ENCODE measurements at regions not wholly inside any gene's neighbourhood (a gene's known extent, or its start where the extent isn't known, plus 50 kb on each side); places are given as distances from the start of the nearest gene placed in this dataset.

DNA sequence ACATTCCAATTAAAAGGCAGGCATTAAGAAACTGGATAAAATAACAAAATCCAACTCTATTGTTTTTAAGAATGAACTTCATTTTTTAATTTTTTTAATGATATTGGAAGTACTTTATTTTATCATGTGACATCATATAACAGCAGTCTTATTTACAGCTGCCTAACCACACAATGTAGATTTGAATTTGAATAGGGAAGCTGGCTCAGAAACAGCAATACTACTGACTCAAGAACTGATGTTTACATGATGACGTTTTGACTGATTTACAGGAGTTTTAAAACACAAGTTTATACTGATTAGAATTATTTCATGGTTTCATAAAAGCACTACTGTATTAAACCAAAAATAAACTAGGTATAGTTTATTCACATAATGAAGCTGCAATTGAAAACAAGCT lies 348.7 kb upstream of the NR5A2 start:
- H3K9me3 Mint-ChIP-seq: no peaks in the 10 kb centered on the region
- H3K36me3 Mint-ChIP-seq (ENCODE audit: insufficient read depth in 2 of 2): no peaks in the 10 kb centered on the region
- H3K4me3 Mint-ChIP-seq: no peak overlapping the region
- no peaks in the 10 kb centered on the region for H3K4me1 Mint-ChIP-seq (ENCODE audit: low read depth)
- H3K27ac Mint-ChIP-seq: no peak overlapping the region
- peaks cover 4% of the 10 kb centered on the region for H3K27me3 Mint-ChIP-seq (ENCODE audit: low read depth)
- DNase-seq: no peak
- ATAC-seq (replicated peaks in 1 of 2): no peak

GRCh38 chr1:199682081-199682480 lies 345.4 kb upstream of the NR5A2 start:
- H3K9me3 Mint-ChIP-seq: no peaks in the 10 kb centered on the region
- ATAC-seq (replicated peaks in 1 of 2): no peak

GRCh38 chr1:199684686-199685273 lies 342.7 kb upstream of the NR5A2 start:
- no peak overlapping the region for H3K27ac Mint-ChIP-seq
- H3K27me3 Mint-ChIP-seq (ENCODE audit: low read depth): peaks cover 34% of the 10 kb centered on the region
- DNase-seq (peak; percentile 5 to 17), ATAC-seq (replicated peaks in 1 of 2) (peak; percentile 57 to 69)
- H3K36me3 Mint-ChIP-seq (ENCODE audit: insufficient read depth in 2 of 2): no peaks in the 10 kb centered on the region
- H3K9me3 Mint-ChIP-seq: no peaks in the 10 kb centered on the region
- no peaks in the 10 kb centered on the region for H3K4me1 Mint-ChIP-seq (ENCODE audit: low read depth)
- no peak overlapping the region for H3K4me3 Mint-ChIP-seq

More at GRCh38 chr1:199682081-199682480, 345.4 kb upstream of the NR5A2 start:
- Mint-ChIP-seq H3K27me3 (ENCODE audit: low read depth) (peaks cover 12% of the 10 kb centered on the region), H3K36me3 (ENCODE audit: insufficient read depth in 2 of 2) (no peaks in the 10 kb centered on the region), H3K4me3 (no peak overlapping the region), H3K4me1 (ENCODE audit: low read depth) (no peaks in the 10 kb centered on the region), H3K27ac (no peak overlapping the region)
- DNase-seq: no peak

GRCh38 chr1:199685369-199685768 lies 342.1 kb upstream of the NR5A2 start:
- ATAC-seq (replicated peaks in 1 of 2) (no peak), DNase-seq (no peak)
- no peaks in the 10 kb centered on the region for H3K36me3 Mint-ChIP-seq (ENCODE audit: insufficient read depth in 2 of 2)

GRCh38 chr1:199687321-199687720 lies 340.2 kb upstream of the NR5A2 start:
- no peaks in the 10 kb centered on the region for H3K36me3 Mint-ChIP-seq (ENCODE audit: insufficient read depth in 2 of 2)

More at GRCh38 chr1:199685369-199685768, 342.1 kb upstream of the NR5A2 start:
- Mint-ChIP-seq H3K4me3 (no peak overlapping the region), H3K4me1 (ENCODE audit: low read depth) (no peaks in the 10 kb centered on the region), H3K9me3 (no peaks in the 10 kb centered on the region), H3K27ac (no peak overlapping the region), H3K27me3 (ENCODE audit: low read depth) (peaks cover 35% of the 10 kb centered on the region)

DNA sequence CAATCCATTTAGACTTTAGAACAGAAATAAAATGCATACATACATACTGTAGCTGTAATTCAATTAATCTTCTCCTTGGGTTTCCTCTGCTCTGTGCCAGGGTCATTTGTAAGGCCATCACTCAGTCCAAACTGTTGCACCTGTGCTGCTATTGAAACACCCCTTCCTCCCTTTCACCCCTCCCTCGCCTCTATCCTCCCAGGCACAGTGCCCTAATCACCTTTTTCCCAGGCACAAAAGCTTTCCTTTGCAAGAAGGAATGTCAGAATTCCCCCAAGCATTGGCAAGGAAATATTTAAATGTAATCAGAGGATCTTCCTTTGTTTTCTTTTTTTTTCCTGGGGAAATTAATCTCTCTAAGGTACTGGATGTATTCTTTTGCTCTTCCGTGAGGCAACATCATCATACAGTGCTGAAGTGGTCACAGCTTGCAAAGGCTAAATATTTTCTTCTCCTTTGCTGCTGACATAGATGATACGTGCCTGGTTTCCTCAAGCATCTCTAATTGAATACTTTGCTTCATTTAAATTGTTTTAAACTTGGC lies 339.3 kb upstream of the NR5A2 start:
- no peak overlapping the region for H3K27ac Mint-ChIP-seq
- ATAC-seq (replicated peaks in 1 of 2): no peak
- no peaks in the 10 kb centered on the region for H3K4me1 Mint-ChIP-seq (ENCODE audit: low read depth)
- H3K36me3 Mint-ChIP-seq (ENCODE audit: insufficient read depth in 2 of 2): no peaks in the 10 kb centered on the region
- no peaks in the 10 kb centered on the region for H3K9me3 Mint-ChIP-seq
- H3K4me3 Mint-ChIP-seq: no peak overlapping the region
- DNase-seq: no peak
- H3K27me3 Mint-ChIP-seq (ENCODE audit: low read depth): peaks cover 46% of the 10 kb centered on the region

More at GRCh38 chr1:199687321-199687720, 340.2 kb upstream of the NR5A2 start:
- no peak for DNase-seq
- Mint-ChIP-seq H3K27me3 (ENCODE audit: low read depth) (peaks cover 38% of the 10 kb centered on the region), H3K9me3 (no peaks in the 10 kb centered on the region), H3K4me3 (no peak overlapping the region), H3K4me1 (ENCODE audit: low read depth) (no peaks in the 10 kb centered on the region), H3K27ac (no peak overlapping the region)
- no peak for ATAC-seq (replicated peaks in 1 of 2)

- Mint-ChIP-seq H3K9me3 (no peaks in the 10 kb centered on the region), H3K27ac (no peak overlapping the region), H3K27me3 (ENCODE audit: low read depth) (peaks cover 52% of the 10 kb centered on the region), H3K4me1 (ENCODE audit: low read depth) (no peaks in the 10 kb centered on the region), H3K36me3 (ENCODE audit: insufficient read depth in 2 of 2) (no peaks in the 10 kb centered on the region), H3K4me3 (no peak overlapping the region)
- no peak for ATAC-seq (replicated peaks in 1 of 2)
- no peak for DNase-seq
These were observed 338.7 kb upstream of the NR5A2 start for GRCh38 chr1:199688774-199689173.

- Mint-ChIP-seq H3K27me3 (ENCODE audit: low read depth) (peaks cover 52% of the 10 kb centered on the region), H3K4me1 (ENCODE audit: low read depth) (no peaks in the 10 kb centered on the region), H3K27ac (no peak overlapping the region), H3K9me3 (no peaks in the 10 kb centered on the region), H3K4me3 (no peak overlapping the region), H3K36me3 (ENCODE audit: insufficient read depth in 2 of 2) (no peaks in the 10 kb centered on the region)
- no peak for ATAC-seq (replicated peaks in 1 of 2)
- DNase-seq: no peak
These were observed 337.0 kb upstream of the NR5A2 start for GRCh38 chr1:199690496-199690895.

- Mint-ChIP-seq H3K9me3 (no peaks in the 10 kb centered on the region), H3K4me1 (ENCODE audit: low read depth) (no peaks in the 10 kb centered on the region), H3K27me3 (ENCODE audit: low read depth) (peaks cover 46% of the 10 kb centered on the region), H3K27ac (no peak overlapping the region), H3K4me3 (no peak overlapping the region), H3K36me3 (ENCODE audit: insufficient read depth in 2 of 2) (no peaks in the 10 kb centered on the region)
- DNase-seq (no peak), ATAC-seq (replicated peaks in 1 of 2) (no peak)
These were observed 336.0 kb upstream of the NR5A2 start for GRCh38 chr1:199691540-199691939.

DNA sequence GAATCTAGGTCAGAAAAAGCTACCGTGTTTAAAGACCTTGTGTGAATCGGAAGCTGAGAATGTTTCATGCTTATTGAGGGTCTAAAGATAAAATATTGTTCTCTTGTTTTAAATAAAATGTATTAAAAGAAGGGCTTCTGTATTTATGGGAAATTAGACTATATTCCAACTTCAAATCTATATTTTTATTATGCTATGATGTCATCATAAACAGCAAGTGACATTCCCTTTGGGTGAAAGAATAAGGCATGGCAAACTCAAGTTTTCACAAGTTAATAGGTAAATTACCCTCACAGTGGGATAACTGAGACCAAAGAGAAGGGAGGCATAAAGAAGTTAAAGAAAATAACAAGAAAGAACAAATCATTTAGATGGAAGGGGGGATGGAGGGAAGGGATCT lies 333.8 kb upstream of the NR5A2 start:
- Mint-ChIP-seq H3K36me3 (ENCODE audit: insufficient read depth in 2 of 2) (no peaks in the 10 kb centered on the region), H3K9me3 (no peaks in the 10 kb centered on the region), H3K27me3 (ENCODE audit: low read depth) (peaks cover 30% of the 10 kb centered on the region), H3K4me3 (no peak overlapping the region), H3K4me1 (ENCODE audit: low read depth) (no peaks in the 10 kb centered on the region), H3K27ac (no peak overlapping the region)
- ATAC-seq (replicated peaks in 1 of 2) (no peak), DNase-seq (no peak)

DNA sequence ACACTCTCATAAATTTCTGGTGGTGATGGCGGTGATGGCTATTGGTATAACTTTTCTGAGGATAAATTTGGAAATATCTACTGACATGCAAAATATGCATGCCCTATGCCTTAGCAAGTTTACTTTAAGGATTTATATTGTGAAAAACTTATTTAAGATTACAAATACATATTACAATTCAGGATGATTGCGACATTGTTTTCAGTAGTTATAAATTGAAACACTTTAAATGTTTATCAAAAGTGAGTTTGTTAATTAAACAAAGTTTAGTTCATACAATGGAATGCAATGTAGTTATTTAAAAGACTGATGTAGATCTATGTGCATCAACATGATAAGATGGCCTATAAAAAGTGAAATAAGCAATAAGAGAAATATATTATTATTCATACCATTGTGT lies 331.3 kb upstream of the NR5A2 start:
- DNase-seq (no peak), ATAC-seq (replicated peaks in 1 of 2) (no peak)
- Mint-ChIP-seq H3K27me3 (ENCODE audit: low read depth) (peaks cover 22% of the 10 kb centered on the region), H3K27ac (no peak overlapping the region), H3K36me3 (ENCODE audit: insufficient read depth in 2 of 2) (no peaks in the 10 kb centered on the region), H3K4me1 (ENCODE audit: low read depth) (no peaks in the 10 kb centered on the region), H3K9me3 (no peaks in the 10 kb centered on the region), H3K4me3 (no peak overlapping the region)

- Mint-ChIP-seq H3K36me3 (ENCODE audit: insufficient read depth in 2 of 2) (no peaks in the 10 kb centered on the region), H3K9me3 (no peaks in the 10 kb centered on the region), H3K4me3 (no peak overlapping the region), H3K4me1 (ENCODE audit: low read depth) (no peaks in the 10 kb centered on the region), H3K27ac (no peak overlapping the region), H3K27me3 (ENCODE audit: low read depth) (peaks cover 6% of the 10 kb centered on the region)
- ATAC-seq (replicated peaks in 1 of 2) (no peak), DNase-seq (no peak)
These were observed 329.3 kb upstream of the NR5A2 start for GRCh38 chr1:199698222-199698621.

DNA sequence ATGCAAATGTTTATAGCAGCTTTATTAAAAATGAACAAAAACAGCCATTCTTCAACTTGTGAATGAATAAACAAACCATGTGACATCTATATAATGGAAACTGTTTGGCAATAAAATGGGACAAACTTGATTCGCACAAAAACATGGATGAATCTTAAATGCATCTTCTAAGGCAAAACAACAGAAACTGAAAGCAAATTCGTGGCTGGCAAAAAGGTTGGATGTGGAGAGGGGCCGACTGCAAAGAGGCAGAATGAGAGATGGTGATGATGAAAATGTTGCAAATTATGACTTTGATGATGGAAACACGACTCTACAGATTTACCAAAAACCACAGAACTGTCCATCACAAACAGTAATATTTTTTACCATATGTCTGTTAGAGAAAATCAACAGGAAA lies 327.0 kb upstream of the NR5A2 start:
- ATAC-seq (replicated peaks in 1 of 2): no peak
- H3K9me3 Mint-ChIP-seq: no peaks in the 10 kb centered on the region
- no peak overlapping the region for H3K4me3 Mint-ChIP-seq
- H3K36me3 Mint-ChIP-seq (ENCODE audit: insufficient read depth in 2 of 2): no peaks in the 10 kb centered on the region
- no peaks in the 10 kb centered on the region for H3K4me1 Mint-ChIP-seq (ENCODE audit: low read depth)
- no peaks in the 10 kb centered on the region for H3K27me3 Mint-ChIP-seq (ENCODE audit: low read depth)
- DNase-seq: no peak
- no peak overlapping the region for H3K27ac Mint-ChIP-seq

GRCh38 chr1:199701726-199702125 lies 325.8 kb upstream of the NR5A2 start:
- H3K27ac Mint-ChIP-seq: no peak overlapping the region
- H3K4me3 Mint-ChIP-seq: no peak overlapping the region
- no peaks in the 10 kb centered on the region for H3K4me1 Mint-ChIP-seq (ENCODE audit: low read depth)
- H3K9me3 Mint-ChIP-seq: no peaks in the 10 kb centered on the region
- ATAC-seq (replicated peaks in 1 of 2) (no peak), DNase-seq (no peak)
- no peaks in the 10 kb centered on the region for H3K27me3 Mint-ChIP-seq (ENCODE audit: low read depth)
- H3K36me3 Mint-ChIP-seq (ENCODE audit: insufficient read depth in 2 of 2): no peaks in the 10 kb centered on the region
